H1 (cell line): ENCODE measurements at regions not wholly inside any gene's neighbourhood (a gene's known extent, or its start where the extent isn't known, plus 50 kb on each side); places are given as distances from the start of the nearest gene placed in this dataset.

Experiments
- ATF3 ChIP-seq: IDR thresholded peaks from 2 replicates; pipeline ENCODE4 v1.6.1; 2011; ENCODE audit warnings: low read depth, mild to moderate bottlenecking, low read length; ENCODE audit not compliant: insufficient read depth
- GTF2F1 ChIP-seq: IDR thresholded peaks from 2 replicates; pipeline ENCODE4 v1.6.1; 2012; ENCODE audit warnings: low read depth, low read length, improper control_type of control experiment, borderline replicate concordance
- HDAC6 ChIP-seq: IDR thresholded peaks from one replicate; pipeline ENCODE4 v1.7.1; 2012; ENCODE audit warnings: low read depth, mild to moderate bottlenecking, inconsistent platforms, low read length, moderate library complexity
- RAD21 ChIP-seq, 2 experiments: IDR thresholded peaks in 1 of 2; conservative IDR thresholded peaks in 1 of 2; 2 replicates each; pipeline ENCODE4 v1.6.1; 2011; ENCODE audit warnings: low read depth in 2 of 2, low read length in 2 of 2, improper control_type of control experiment in 1 of 2, inconsistent platforms in 1 of 2, mild to moderate bottlenecking in 1 of 2, moderate library complexity in 1 of 2
- SIRT6 ChIP-seq: IDR thresholded peaks from one replicate; pipeline ENCODE4 v1.7.1; 2012; ENCODE audit warnings: low read length, inconsistent platforms
- TF ChIP-seq, protein P1 (sequence below): fragments of 300-600 bp; sonication (generic); IDR thresholded peaks from 2 replicates; pipeline ENCODE4 v1.7.1; 2012; ENCODE audit warnings: low read length, moderate library complexity, mild to moderate bottlenecking, inconsistent platforms; ENCODE audit not compliant: insufficient replicate concordance

- TF ChIP-seq, protein P1, sequence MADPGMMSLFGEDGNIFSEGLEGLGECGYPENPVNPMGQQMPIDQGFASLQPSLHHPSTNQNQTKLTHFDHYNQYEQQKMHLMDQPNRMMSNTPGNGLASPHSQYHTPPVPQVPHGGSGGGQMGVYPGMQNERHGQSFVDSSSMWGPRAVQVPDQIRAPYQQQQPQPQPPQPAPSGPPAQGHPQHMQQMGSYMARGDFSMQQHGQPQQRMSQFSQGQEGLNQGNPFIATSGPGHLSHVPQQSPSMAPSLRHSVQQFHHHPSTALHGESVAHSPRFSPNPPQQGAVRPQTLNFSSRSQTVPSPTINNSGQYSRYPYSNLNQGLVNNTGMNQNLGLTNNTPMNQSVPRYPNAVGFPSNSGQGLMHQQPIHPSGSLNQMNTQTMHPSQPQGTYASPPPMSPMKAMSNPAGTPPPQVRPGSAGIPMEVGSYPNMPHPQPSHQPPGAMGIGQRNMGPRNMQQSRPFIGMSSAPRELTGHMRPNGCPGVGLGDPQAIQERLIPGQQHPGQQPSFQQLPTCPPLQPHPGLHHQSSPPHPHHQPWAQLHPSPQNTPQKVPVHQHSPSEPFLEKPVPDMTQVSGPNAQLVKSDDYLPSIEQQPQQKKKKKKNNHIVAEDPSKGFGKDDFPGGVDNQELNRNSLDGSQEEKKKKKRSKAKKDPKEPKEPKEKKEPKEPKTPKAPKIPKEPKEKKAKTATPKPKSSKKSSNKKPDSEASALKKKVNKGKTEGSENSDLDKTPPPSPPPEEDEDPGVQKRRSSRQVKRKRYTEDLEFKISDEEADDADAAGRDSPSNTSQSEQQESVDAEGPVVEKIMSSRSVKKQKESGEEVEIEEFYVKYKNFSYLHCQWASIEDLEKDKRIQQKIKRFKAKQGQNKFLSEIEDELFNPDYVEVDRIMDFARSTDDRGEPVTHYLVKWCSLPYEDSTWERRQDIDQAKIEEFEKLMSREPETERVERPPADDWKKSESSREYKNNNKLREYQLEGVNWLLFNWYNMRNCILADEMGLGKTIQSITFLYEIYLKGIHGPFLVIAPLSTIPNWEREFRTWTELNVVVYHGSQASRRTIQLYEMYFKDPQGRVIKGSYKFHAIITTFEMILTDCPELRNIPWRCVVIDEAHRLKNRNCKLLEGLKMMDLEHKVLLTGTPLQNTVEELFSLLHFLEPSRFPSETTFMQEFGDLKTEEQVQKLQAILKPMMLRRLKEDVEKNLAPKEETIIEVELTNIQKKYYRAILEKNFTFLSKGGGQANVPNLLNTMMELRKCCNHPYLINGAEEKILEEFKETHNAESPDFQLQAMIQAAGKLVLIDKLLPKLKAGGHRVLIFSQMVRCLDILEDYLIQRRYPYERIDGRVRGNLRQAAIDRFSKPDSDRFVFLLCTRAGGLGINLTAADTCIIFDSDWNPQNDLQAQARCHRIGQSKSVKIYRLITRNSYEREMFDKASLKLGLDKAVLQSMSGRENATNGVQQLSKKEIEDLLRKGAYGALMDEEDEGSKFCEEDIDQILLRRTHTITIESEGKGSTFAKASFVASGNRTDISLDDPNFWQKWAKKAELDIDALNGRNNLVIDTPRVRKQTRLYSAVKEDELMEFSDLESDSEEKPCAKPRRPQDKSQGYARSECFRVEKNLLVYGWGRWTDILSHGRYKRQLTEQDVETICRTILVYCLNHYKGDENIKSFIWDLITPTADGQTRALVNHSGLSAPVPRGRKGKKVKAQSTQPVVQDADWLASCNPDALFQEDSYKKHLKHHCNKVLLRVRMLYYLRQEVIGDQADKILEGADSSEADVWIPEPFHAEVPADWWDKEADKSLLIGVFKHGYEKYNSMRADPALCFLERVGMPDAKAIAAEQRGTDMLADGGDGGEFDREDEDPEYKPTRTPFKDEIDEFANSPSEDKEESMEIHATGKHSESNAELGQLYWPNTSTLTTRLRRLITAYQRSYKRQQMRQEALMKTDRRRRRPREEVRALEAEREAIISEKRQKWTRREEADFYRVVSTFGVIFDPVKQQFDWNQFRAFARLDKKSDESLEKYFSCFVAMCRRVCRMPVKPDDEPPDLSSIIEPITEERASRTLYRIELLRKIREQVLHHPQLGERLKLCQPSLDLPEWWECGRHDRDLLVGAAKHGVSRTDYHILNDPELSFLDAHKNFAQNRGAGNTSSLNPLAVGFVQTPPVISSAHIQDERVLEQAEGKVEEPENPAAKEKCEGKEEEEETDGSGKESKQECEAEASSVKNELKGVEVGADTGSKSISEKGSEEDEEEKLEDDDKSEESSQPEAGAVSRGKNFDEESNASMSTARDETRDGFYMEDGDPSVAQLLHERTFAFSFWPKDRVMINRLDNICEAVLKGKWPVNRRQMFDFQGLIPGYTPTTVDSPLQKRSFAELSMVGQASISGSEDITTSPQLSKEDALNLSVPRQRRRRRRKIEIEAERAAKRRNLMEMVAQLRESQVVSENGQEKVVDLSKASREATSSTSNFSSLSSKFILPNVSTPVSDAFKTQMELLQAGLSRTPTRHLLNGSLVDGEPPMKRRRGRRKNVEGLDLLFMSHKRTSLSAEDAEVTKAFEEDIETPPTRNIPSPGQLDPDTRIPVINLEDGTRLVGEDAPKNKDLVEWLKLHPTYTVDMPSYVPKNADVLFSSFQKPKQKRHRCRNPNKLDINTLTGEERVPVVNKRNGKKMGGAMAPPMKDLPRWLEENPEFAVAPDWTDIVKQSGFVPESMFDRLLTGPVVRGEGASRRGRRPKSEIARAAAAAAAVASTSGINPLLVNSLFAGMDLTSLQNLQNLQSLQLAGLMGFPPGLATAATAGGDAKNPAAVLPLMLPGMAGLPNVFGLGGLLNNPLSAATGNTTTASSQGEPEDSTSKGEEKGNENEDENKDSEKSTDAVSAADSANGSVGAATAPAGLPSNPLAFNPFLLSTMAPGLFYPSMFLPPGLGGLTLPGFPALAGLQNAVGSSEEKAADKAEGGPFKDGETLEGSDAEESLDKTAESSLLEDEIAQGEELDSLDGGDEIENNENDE: no peak
- no peak for TF ChIP-seq SIRT6
- no peak for TF ChIP-seq ATF3
- TF ChIP-seq HDAC6: no peak
- TF ChIP-seq RAD21 (IDR thresholded peaks at IDR 0.05 in 1 of 2, conservative IDR thresholded peaks at IDR 0.05 in 1 of 2; ENCODE audit: low read depth in 2 of 2, low read length in 2 of 2): no peak
- TF ChIP-seq GTF2F1: no peak
These were observed 89.4 kb upstream of the ANKRD34C start (continued) for GRCh38 chr15:79193103-79193502.
